ENCODE measurements at regions not wholly inside any gene's neighbourhood (a gene's known extent, or its start where the extent isn't known, plus 50 kb on each side); places are given as distances from the start of the nearest gene placed in this dataset.

GRCh38 chr11:94671553-94672366 lies 96.4 kb upstream of the AMOTL1 start:
- no peak overlapping the region for H3K27ac ChIP-seq (ENCODE audit: low read depth)
- WGBS: 94% methylated on average over 8 of the region's 8 CpGs
- no peaks in the 10 kb centered on the region for H3K36me3 ChIP-seq (ENCODE audit: insufficient read depth)
- H3K4me1 ChIP-seq (ENCODE audit: insufficient read depth): no peaks in the 10 kb centered on the region
- H3K4me3 ChIP-seq (ENCODE audit: low read depth, low read length): no peak overlapping the region
- DNase-seq (ENCODE audit: extremely low spot score): no peak

- 96% methylated on average over 8 of the region's 8 CpGs for WGBS
- no peak for DNase-seq (ENCODE audit: extremely low spot score)
- Histone ChIP-seq H3K4me1 (ENCODE audit: insufficient read depth) (no peaks in the 10 kb centered on the region), H3K36me3 (ENCODE audit: insufficient read depth) (no peaks in the 10 kb centered on the region), H3K27ac (ENCODE audit: low read depth) (no peak overlapping the region), H3K4me3 (ENCODE audit: low read depth, low read length) (no peak overlapping the region)
Observed at GRCh38 chr11:94672636-94673035, 95.5 kb upstream of the AMOTL1 start.

GRCh38 chr11:94673386-94673785 lies 94.8 kb upstream of the AMOTL1 start:
- DNase-seq (ENCODE audit: extremely low spot score): no peak
- H3K27ac ChIP-seq (ENCODE audit: low read depth): no peak overlapping the region
- H3K4me1 ChIP-seq (ENCODE audit: insufficient read depth): no peaks in the 10 kb centered on the region
- no peak overlapping the region for H3K4me3 ChIP-seq (ENCODE audit: low read depth, low read length)
- WGBS: 73% methylated on average over 2 of the region's 2 CpGs
- no peaks in the 10 kb centered on the region for H3K36me3 ChIP-seq (ENCODE audit: insufficient read depth)

- H3K4me1 ChIP-seq (ENCODE audit: insufficient read depth): no peaks in the 10 kb centered on the region
- 53% methylated on average over 6 of the region's 6 CpGs for WGBS
- DNase-seq (ENCODE audit: extremely low spot score): no peak
- H3K36me3 ChIP-seq (ENCODE audit: insufficient read depth): no peaks in the 10 kb centered on the region
- no peak overlapping the region for H3K27ac ChIP-seq (ENCODE audit: low read depth)
- no peak overlapping the region for H3K4me3 ChIP-seq (ENCODE audit: low read depth, low read length)
Observed at GRCh38 chr11:94673951-94674491, 94.1 kb upstream of the AMOTL1 start.

- no peak for DNase-seq (ENCODE audit: extremely low spot score)
- H3K4me1 ChIP-seq (ENCODE audit: insufficient read depth): no peaks in the 10 kb centered on the region
- H3K27ac ChIP-seq (ENCODE audit: low read depth): no peak overlapping the region
- no peaks in the 10 kb centered on the region for H3K36me3 ChIP-seq (ENCODE audit: insufficient read depth)
- no peak overlapping the region for H3K4me3 ChIP-seq (ENCODE audit: low read depth, low read length)
- WGBS: 96% methylated on average over 2 of the region's 2 CpGs
Observed at GRCh38 chr11:94675239-94675638, 92.9 kb upstream of the AMOTL1 start.

GRCh38 chr11:94675813-94676212 lies 92.3 kb upstream of the AMOTL1 start:
- Histone ChIP-seq H3K36me3 (ENCODE audit: insufficient read depth) (no peaks in the 10 kb centered on the region), H3K4me1 (ENCODE audit: insufficient read depth) (no peaks in the 10 kb centered on the region), H3K27ac (ENCODE audit: low read depth) (no peak overlapping the region), H3K4me3 (ENCODE audit: low read depth, low read length) (no peak overlapping the region)
- DNase-seq (ENCODE audit: extremely low spot score): no peak

- Histone ChIP-seq H3K36me3 (ENCODE audit: insufficient read depth) (no peaks in the 10 kb centered on the region), H3K27ac (ENCODE audit: low read depth) (no peak overlapping the region), H3K4me3 (ENCODE audit: low read depth, low read length) (no peak overlapping the region), H3K4me1 (ENCODE audit: insufficient read depth) (no peaks in the 10 kb centered on the region)
- WGBS: 87% methylated on average over 4 of the region's 4 CpGs
- DNase-seq (ENCODE audit: extremely low spot score): no peak
Observed at GRCh38 chr11:94676814-94677213, 91.3 kb upstream of the AMOTL1 start.

- no peak overlapping the region for H3K27ac ChIP-seq (ENCODE audit: low read depth)
- 61% methylated on average over 4 of the region's 4 CpGs for WGBS
- no peaks in the 10 kb centered on the region for H3K36me3 ChIP-seq (ENCODE audit: insufficient read depth)
- no peaks in the 10 kb centered on the region for H3K4me1 ChIP-seq (ENCODE audit: insufficient read depth)
- no peak overlapping the region for H3K4me3 ChIP-seq (ENCODE audit: low read depth, low read length)
- no peak for DNase-seq (ENCODE audit: extremely low spot score)
Observed at GRCh38 chr11:94678236-94678635, 89.9 kb upstream of the AMOTL1 start.

- no peak overlapping the region for H3K27ac ChIP-seq (ENCODE audit: low read depth)
- no peak for DNase-seq (ENCODE audit: extremely low spot score)
- no peaks in the 10 kb centered on the region for H3K36me3 ChIP-seq (ENCODE audit: insufficient read depth)
- H3K4me3 ChIP-seq (ENCODE audit: low read depth, low read length): no peak overlapping the region
- 100% methylated on average over 1 of the region's 1 CpG for WGBS
- no peaks in the 10 kb centered on the region for H3K4me1 ChIP-seq (ENCODE audit: insufficient read depth)
Observed at GRCh38 chr11:94678901-94679300, 89.3 kb upstream of the AMOTL1 start.

- WGBS: 94% methylated on average over 5 of the region's 5 CpGs
- no peaks in the 10 kb centered on the region for H3K36me3 ChIP-seq (ENCODE audit: insufficient read depth)
- DNase-seq (ENCODE audit: extremely low spot score): no peak
Observed at GRCh38 chr11:94680426-94680825, 87.7 kb upstream of the AMOTL1 start.

GRCh38 chr11:94681140-94681539 lies 87.0 kb upstream of the AMOTL1 start:
- DNase-seq (ENCODE audit: extremely low spot score): no peak
- 81% methylated on average over 1 of the region's 1 CpG for WGBS

More at GRCh38 chr11:94680426-94680825, 87.7 kb upstream of the AMOTL1 start:
- H3K4me3 ChIP-seq (ENCODE audit: low read depth, low read length): no peak overlapping the region
- no peak overlapping the region for H3K27ac ChIP-seq (ENCODE audit: low read depth)
- no peaks in the 10 kb centered on the region for H3K4me1 ChIP-seq (ENCODE audit: insufficient read depth)

GRCh38 chr11:94681852-94682251 lies 86.3 kb upstream of the AMOTL1 start:
- no peak for DNase-seq (ENCODE audit: extremely low spot score)
- Histone ChIP-seq H3K27ac (ENCODE audit: low read depth) (no peak overlapping the region), H3K4me1 (ENCODE audit: insufficient read depth) (no peaks in the 10 kb centered on the region), H3K4me3 (ENCODE audit: low read depth, low read length) (no peak overlapping the region), H3K36me3 (ENCODE audit: insufficient read depth) (no peaks in the 10 kb centered on the region)
- WGBS: 66% methylated on average over 1 of the region's 1 CpG

More at GRCh38 chr11:94681140-94681539, 87.0 kb upstream of the AMOTL1 start:
- no peaks in the 10 kb centered on the region for H3K4me1 ChIP-seq (ENCODE audit: insufficient read depth)
- H3K4me3 ChIP-seq (ENCODE audit: low read depth, low read length): no peak overlapping the region
- no peaks in the 10 kb centered on the region for H3K36me3 ChIP-seq (ENCODE audit: insufficient read depth)
- no peak overlapping the region for H3K27ac ChIP-seq (ENCODE audit: low read depth)

- no peak overlapping the region for H3K4me3 ChIP-seq (ENCODE audit: low read depth, low read length)
- no peaks in the 10 kb centered on the region for H3K4me1 ChIP-seq (ENCODE audit: insufficient read depth)
- WGBS: 73% methylated on average over 4 of the region's 4 CpGs
- no peaks in the 10 kb centered on the region for H3K36me3 ChIP-seq (ENCODE audit: insufficient read depth)
- no peak for DNase-seq (ENCODE audit: extremely low spot score)
- H3K27ac ChIP-seq (ENCODE audit: low read depth): no peak overlapping the region
Observed at GRCh38 chr11:94694309-94695060, 73.7 kb upstream of the AMOTL1 start.

- H3K27ac ChIP-seq (ENCODE audit: low read depth): no peak overlapping the region
- H3K36me3 ChIP-seq (ENCODE audit: insufficient read depth): no peaks in the 10 kb centered on the region
- H3K4me3 ChIP-seq (ENCODE audit: low read depth, low read length): no peak overlapping the region
- no peak for DNase-seq (ENCODE audit: extremely low spot score)
- H3K4me1 ChIP-seq (ENCODE audit: insufficient read depth): no peaks in the 10 kb centered on the region
Observed at GRCh38 chr11:94697156-94697555, 71.0 kb upstream of the AMOTL1 start.

All from urinary bladder (tissue), 3 donors.